ENCODE measurements at regions not wholly inside any gene's neighbourhood (a gene's known extent, or its start where the extent isn't known, plus 50 kb on each side); places are given as distances from the start of the nearest gene placed in this dataset.
A peak's percentile ranks its signal among the peaks of the same experiment; 100 is the strongest.

GRCh38 chr21:45341779-45342178, 54.1 kb upstream of the POFUT2 start:
- H3K27me3 ChIP-seq: no peaks in the 10 kb centered on the region
- no peak for TF ChIP-seq POLR2A (IDR thresholded peaks at IDR 0.05)
- peak in 3 of 4 donors; percentile 48 to 60 (median 50) for DNase-seq
- no peaks in the 10 kb centered on the region for H3K36me3 ChIP-seq (replicated peaks in 1 of 2; ENCODE audit: insufficient read depth in 1 of 2, low read depth in 2 of 2)
- peaks cover 25% of the 10 kb centered on the region for H3K4me1 ChIP-seq
- ATAC-seq: peak; percentile 72
- H3K27ac ChIP-seq: peak overlapping the region; percentile 36 to 78 (median 64)
- WGBS, 2 donors: 16 to 20% methylated on average over 9 of the region's 9 CpGs
- no peaks in the 10 kb centered on the region for H3K9me3 ChIP-seq
- no peak overlapping the region for H3K4me3 ChIP-seq
- intact Hi-C loops (cut with DNase I): no loop called here

- no peaks in the 10 kb centered on the region for H3K36me3 ChIP-seq (replicated peaks in 1 of 2; ENCODE audit: insufficient read depth in 1 of 2, low read depth in 2 of 2)
- intact Hi-C loops (cut with DNase I): no loop called here
- 86 to 89% methylated on average over 15 of the region's 15 CpGs for WGBS, 2 donors
- H3K27ac ChIP-seq: no peak overlapping the region
- no peaks in the 10 kb centered on the region for H3K9me3 ChIP-seq
- ATAC-seq (no peak), DNase-seq (no peak)
- no peaks in the 10 kb centered on the region for H3K27me3 ChIP-seq
- peaks cover 24% of the 10 kb centered on the region for H3K4me1 ChIP-seq
- no peak for TF ChIP-seq POLR2A (IDR thresholded peaks at IDR 0.05)
- TF ChIP-seq CTCF (IDR thresholded peaks at IDR 0.05): no peak
- H3K4me3 ChIP-seq: no peak overlapping the region
Measured at GRCh38 chr21:45343891-45344290, 56.2 kb upstream of the POFUT2 start.

GRCh38 chr21:45344576-45344975, 56.9 kb upstream of the POFUT2 start:
- H3K9me3 ChIP-seq: no peaks in the 10 kb centered on the region
- H3K4me1 ChIP-seq: peaks cover 25% of the 10 kb centered on the region
- 76 to 79% methylated on average over 10 to 21 of the region's 21 CpGs for WGBS, 2 donors
- H3K27ac ChIP-seq: no peak overlapping the region
- intact Hi-C loops (cut with DNase I): no loop called here
- ATAC-seq (no peak), DNase-seq (no peak)
- H3K4me3 ChIP-seq: no peak overlapping the region
- no peaks in the 10 kb centered on the region for H3K27me3 ChIP-seq
- TF ChIP-seq CTCF (IDR thresholded peaks at IDR 0.05) (no peak), POLR2A (IDR thresholded peaks at IDR 0.05) (no peak)
- no peaks in the 10 kb centered on the region for H3K36me3 ChIP-seq (replicated peaks in 1 of 2; ENCODE audit: insufficient read depth in 1 of 2, low read depth in 2 of 2)

- Histone ChIP-seq H3K4me1 (peaks cover 22% of the 10 kb centered on the region), H3K4me3 (no peak overlapping the region), H3K27ac (no peak overlapping the region), H3K9me3 (no peaks in the 10 kb centered on the region), H3K27me3 (no peaks in the 10 kb centered on the region), H3K36me3 (replicated peaks in 1 of 2; ENCODE audit: insufficient read depth in 1 of 2, low read depth in 2 of 2) (no peaks in the 10 kb centered on the region)
- ATAC-seq (no peak), DNase-seq (no peak)
- no peak for TF ChIP-seq CTCF (IDR thresholded peaks at IDR 0.05)
- no peak for TF ChIP-seq POLR2A (IDR thresholded peaks at IDR 0.05)
- WGBS, 2 donors: 44 to 56% methylated on average over 17 to 31 of the region's 31 CpGs
- intact Hi-C loops (cut with DNase I): no loop called here
Measured at GRCh38 chr21:45347048-45347711, 57.8 kb upstream of the COL18A1 start.

GRCh38 chr21:45347712-45348499, 57.1 kb upstream of the COL18A1 start:
- DNase-seq (no peak), ATAC-seq (no peak)
- Histone ChIP-seq H3K27me3 (no peaks in the 10 kb centered on the region), H3K27ac (peak overlapping the region in 2 of 4 donors; percentile 59 to 73), H3K9me3 (no peaks in the 10 kb centered on the region), H3K4me1 (peaks cover 22% of the 10 kb centered on the region), H3K4me3 (no peak overlapping the region), H3K36me3 (replicated peaks in 1 of 2; ENCODE audit: insufficient read depth in 1 of 2, low read depth in 2 of 2) (no peaks in the 10 kb centered on the region)
- 54 to 68% methylated on average over 24 to 25 of the region's 25 CpGs for WGBS, 2 donors
- TF ChIP-seq CTCF (IDR thresholded peaks at IDR 0.05) (no peak), POLR2A (IDR thresholded peaks at IDR 0.05) (no peak)
- intact Hi-C loops (cut with DNase I): no loop called here
